ENCODE measurements at regions not wholly inside any gene's neighbourhood (a gene's known extent, or its start where the extent isn't known, plus 50 kb on each side); places are given as distances from the start of the nearest gene placed in this dataset.

GRCh38 chr6:169999367-169999766 is 247.9 kb downstream of the ERMARD start:
- Histone ChIP-seq H3K27ac (no peak overlapping the region), H3K27me3 (peaks cover 0 to 4% (median 0%) of the 10 kb centered on the region in 4 donors), H3K36me3 (no peaks in the 10 kb centered on the region), H3K4me1 (no peaks in the 10 kb centered on the region), H3K9me3 (peaks cover 0 to 24% (median 11%) of the 10 kb centered on the region in 3 donors), H3K4me3 (no peak overlapping the region)
- whole genome bisulfite sequencing, 2 donors = 81 to 82% methylated on average over 7 of the region's 7 CpGs
- no peak for DNase-seq
- intact Hi-C loops (cut with DNase I) = no loop called here
- TF ChIP-seq CTCF (IDR thresholded peaks at IDR 0.05) (no peak), POLR2A (IDR thresholded peaks at IDR 0.05) (no peak)

GRCh38 chr6:169998457-169998856 is 247.0 kb downstream of the ERMARD start:
- H3K4me1 ChIP-seq = no peaks in the 10 kb centered on the region
- DNase-seq = no peak
- TF ChIP-seq CTCF (IDR thresholded peaks at IDR 0.05) (no peak), POLR2A (IDR thresholded peaks at IDR 0.05) (no peak)
- WGBS, 2 donors = 93 to 94% methylated on average over 4 to 5 of the region's 7 CpGs
- no peaks in the 10 kb centered on the region for H3K36me3 ChIP-seq
- H3K27me3 ChIP-seq = peaks cover 0 to 4% (median 0%) of the 10 kb centered on the region in 4 donors
- intact Hi-C loops (cut with DNase I) = no loop called here
- H3K9me3 ChIP-seq = peaks cover 0 to 17% (median 8%) of the 10 kb centered on the region in 3 donors
- no peak overlapping the region for H3K4me3 ChIP-seq
- H3K27ac ChIP-seq = no peak overlapping the region

- DNase-seq = no peak
Measured at GRCh38 chr6:169997930-169998218, 246.5 kb downstream of the ERMARD start.

GRCh38 chr6:169997187-169997929 is 245.9 kb downstream of the ERMARD start:
- WGBS, 2 donors = 78 to 81% methylated on average over 9 to 11 of the region's 11 CpGs
- H3K4me3 ChIP-seq = no peak overlapping the region
- H3K27ac ChIP-seq = no peak overlapping the region
- no peaks in the 10 kb centered on the region for H3K36me3 ChIP-seq
- no peak for TF ChIP-seq CTCF (IDR thresholded peaks at IDR 0.05)
- TF ChIP-seq POLR2A (IDR thresholded peaks at IDR 0.05) = no peak
- intact Hi-C loops (cut with DNase I) = no loop called here
- peaks cover 0 to 7% (median 0%) of the 10 kb centered on the region in 3 donors for H3K4me1 ChIP-seq
- peaks cover 0 to 4% (median 0%) of the 10 kb centered on the region in 4 donors for H3K27me3 ChIP-seq
- H3K9me3 ChIP-seq = peaks cover 0 to 15% (median 8%) of the 10 kb centered on the region in 3 donors
- DNase-seq = no peak

More at GRCh38 chr6:169997930-169998218, 246.5 kb downstream of the ERMARD start:
- no peak overlapping the region for H3K27ac ChIP-seq
- peaks cover 0 to 17% (median 8%) of the 10 kb centered on the region in 3 donors for H3K9me3 ChIP-seq
- WGBS, 2 donors = 77 to 80% methylated on average over 3 to 6 of the region's 7 CpGs
- H3K27me3 ChIP-seq = peaks cover 0 to 4% (median 0%) of the 10 kb centered on the region in 4 donors
- TF ChIP-seq POLR2A (IDR thresholded peaks at IDR 0.05) = no peak
- no peak for TF ChIP-seq CTCF (IDR thresholded peaks at IDR 0.05)
- H3K4me3 ChIP-seq = no peak overlapping the region
- H3K36me3 ChIP-seq = no peaks in the 10 kb centered on the region
- intact Hi-C loops (cut with DNase I) = no loop called here
- peaks cover 0 to 2% (median 0%) of the 10 kb centered on the region in 3 donors for H3K4me1 ChIP-seq

- H3K9me3 ChIP-seq = peaks cover 0 to 7% (median 2%) of the 10 kb centered on the region in 3 donors
- 81 to 87% methylated on average over 4 to 5 of the region's 5 CpGs for WGBS, 2 donors
- intact Hi-C loops (cut with DNase I) = no loop called here
- no peak for DNase-seq
- peaks cover 0 to 9% (median 0%) of the 10 kb centered on the region in 3 donors for H3K4me1 ChIP-seq
- no peak for TF ChIP-seq POLR2A (IDR thresholded peaks at IDR 0.05)
- TF ChIP-seq CTCF (IDR thresholded peaks at IDR 0.05) = no peak
- H3K36me3 ChIP-seq = no peaks in the 10 kb centered on the region
- H3K27ac ChIP-seq = no peak overlapping the region
- H3K27me3 ChIP-seq = peaks cover 0 to 4% (median 0%) of the 10 kb centered on the region in 4 donors
- no peak overlapping the region for H3K4me3 ChIP-seq
Measured at GRCh38 chr6:169996378-169997051, 245.1 kb downstream of the ERMARD start.
